GM12873 (cell line): ENCODE measurements at regions not wholly inside any gene's neighbourhood (a gene's known extent, or its start where the extent isn't known, plus 50 kb on each side); places are given as distances from the start of the nearest gene placed in this dataset.

Experiments used
- TF ChIP-seq, protein P1 (sequence below): IDR thresholded peaks from 2 replicates; pipeline ENCODE4 v1.5.1; 2012; ENCODE audit warnings: low read depth, mild to moderate bottlenecking, moderate library complexity, low read length, control low read depth; ENCODE audit not compliant: insufficient read depth; ENCODE audit errors: missing control alignments

DNA sequence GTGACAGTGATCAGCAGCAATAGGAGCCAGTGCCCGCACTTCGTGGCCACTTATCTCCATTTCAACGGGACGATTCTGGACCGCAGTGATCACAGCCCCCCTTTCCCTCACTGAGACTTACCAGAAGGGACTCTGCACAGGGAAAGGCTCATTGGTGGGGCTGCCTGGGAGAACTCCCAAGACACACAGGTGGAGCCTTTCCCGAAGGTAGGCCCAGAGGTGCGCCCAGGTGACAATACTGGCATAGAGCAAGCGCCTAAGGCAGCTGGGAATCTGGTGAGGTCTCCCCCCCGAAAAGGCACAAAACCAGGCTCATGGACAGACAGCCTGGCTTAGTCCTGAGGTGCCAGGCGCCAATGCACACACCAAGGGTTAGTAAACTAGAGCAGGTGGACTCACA lies 318.9 kb downstream of the AJAP1 start:
- TF ChIP-seq, protein P1, sequence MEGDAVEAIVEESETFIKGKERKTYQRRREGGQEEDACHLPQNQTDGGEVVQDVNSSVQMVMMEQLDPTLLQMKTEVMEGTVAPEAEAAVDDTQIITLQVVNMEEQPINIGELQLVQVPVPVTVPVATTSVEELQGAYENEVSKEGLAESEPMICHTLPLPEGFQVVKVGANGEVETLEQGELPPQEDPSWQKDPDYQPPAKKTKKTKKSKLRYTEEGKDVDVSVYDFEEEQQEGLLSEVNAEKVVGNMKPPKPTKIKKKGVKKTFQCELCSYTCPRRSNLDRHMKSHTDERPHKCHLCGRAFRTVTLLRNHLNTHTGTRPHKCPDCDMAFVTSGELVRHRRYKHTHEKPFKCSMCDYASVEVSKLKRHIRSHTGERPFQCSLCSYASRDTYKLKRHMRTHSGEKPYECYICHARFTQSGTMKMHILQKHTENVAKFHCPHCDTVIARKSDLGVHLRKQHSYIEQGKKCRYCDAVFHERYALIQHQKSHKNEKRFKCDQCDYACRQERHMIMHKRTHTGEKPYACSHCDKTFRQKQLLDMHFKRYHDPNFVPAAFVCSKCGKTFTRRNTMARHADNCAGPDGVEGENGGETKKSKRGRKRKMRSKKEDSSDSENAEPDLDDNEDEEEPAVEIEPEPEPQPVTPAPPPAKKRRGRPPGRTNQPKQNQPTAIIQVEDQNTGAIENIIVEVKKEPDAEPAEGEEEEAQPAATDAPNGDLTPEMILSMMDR: no peak

- TF ChIP-seq, protein P1: no peak
Observed at GRCh38 chr1:4972761-4973320, 318.4 kb downstream of the AJAP1 start.

GRCh38 chr1:4971666-4972065 lies 317.3 kb downstream of the AJAP1 start:
- TF ChIP-seq, protein P1: no peak

GRCh38 chr1:4970532-4970931 lies 316.1 kb downstream of the AJAP1 start:
- TF ChIP-seq, protein P1: no peak

GRCh38 chr1:4969556-4970129 lies 315.2 kb downstream of the AJAP1 start:
- TF ChIP-seq, protein P1: no peak

DNA sequence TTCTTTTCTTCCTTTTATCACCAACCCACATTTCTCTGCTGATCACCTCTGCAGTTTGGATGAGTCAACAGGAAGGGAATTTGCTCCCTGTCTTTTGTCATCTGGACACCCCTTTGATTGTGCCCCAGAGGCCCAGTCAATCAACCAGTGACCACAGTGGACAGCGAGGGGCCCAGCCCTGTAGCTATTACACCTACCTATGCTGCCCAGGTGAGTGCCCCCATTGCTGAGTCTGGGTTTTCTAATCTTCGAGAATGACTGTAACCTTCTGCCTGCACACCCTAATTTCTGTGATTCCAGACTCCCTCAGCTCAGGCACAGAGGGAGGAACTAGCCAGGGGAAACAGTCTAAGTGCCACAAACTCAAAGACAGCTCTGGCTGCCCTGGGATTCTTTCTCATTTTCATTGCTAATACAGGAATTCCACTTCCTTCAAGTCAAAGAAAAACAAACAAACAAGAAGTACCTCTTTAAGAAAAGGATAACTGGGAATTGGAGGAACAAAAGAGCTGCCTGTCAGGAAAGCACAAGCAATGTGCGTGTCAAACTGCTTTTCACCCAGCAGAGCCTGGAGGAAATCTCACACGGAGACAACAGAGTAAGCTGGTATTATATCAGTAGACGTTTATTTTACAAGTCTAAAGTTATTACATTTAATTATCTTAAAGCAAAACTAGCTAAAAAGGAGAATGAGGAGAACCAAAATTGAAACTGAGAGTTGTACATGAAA lies 311.1 kb downstream of the AJAP1 start:
- TF ChIP-seq, protein P1: no peak

DNA sequence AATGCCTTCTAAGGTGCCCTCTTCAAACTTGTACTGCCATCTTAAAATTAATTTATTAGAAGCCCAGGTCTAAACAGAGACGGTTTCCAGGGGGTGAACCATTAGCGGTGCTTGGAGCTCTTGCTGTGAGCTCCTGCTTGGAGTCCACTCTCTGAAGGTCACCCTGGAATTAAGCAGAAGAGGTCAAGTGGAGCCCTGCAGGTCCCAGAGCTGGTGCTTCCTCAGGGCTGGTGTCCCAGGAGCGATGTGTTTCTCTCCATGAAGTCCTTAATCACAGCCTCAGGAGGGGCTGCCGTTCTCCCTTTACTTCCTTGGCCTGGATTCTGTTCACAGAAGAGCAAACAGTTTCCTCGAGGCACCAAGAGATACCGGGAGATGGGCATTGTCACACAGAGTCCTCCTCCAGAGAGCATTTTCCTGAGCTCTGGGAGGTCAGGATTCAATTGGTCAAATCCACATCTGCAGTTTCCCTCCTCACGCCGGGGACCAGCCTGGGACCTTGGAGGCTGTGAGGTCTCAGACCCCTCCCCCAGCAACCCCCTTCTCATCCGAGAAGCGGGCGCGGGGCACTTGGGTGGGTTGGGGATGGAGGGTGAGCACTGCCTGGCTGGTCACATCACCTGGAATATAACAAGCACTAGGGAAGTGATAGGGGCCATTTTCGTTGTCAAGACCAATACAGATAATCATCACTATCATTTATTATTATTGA lies 310.4 kb downstream of the AJAP1 start:
- TF ChIP-seq, protein P1: no peak
